Suprapubic skin (tissue), 3 donors: ENCODE measurements at regions not wholly inside any gene's neighbourhood (a gene's known extent, or its start where the extent isn't known, plus 50 kb on each side); places are given as distances from the start of the nearest gene placed in this dataset.

Experiments
- POLR2AphosphoS5 ChIP-seq, 3 donors: sonication (generic); formaldehyde crosslinking; IDR thresholded peaks; one replicate each; pipeline ENCODE4 v1.6.1; 2017; ENCODE audit warnings: antibody characterized with exemption in 3 of 3
- TF ChIP-seq, protein P1 (sequence below), 2 donors: fragments of 200-600 bp in 1 of 2; fragments of 450-650 bp in 1 of 2; sonication (generic) in 1 of 2; IDR thresholded peaks; one replicate each; pipeline ENCODE4 v1.5.1; 2016 to 2019; ENCODE audit warnings: antibody characterized with exemption in 2 of 2, mild to moderate bottlenecking in 1 of 2, moderate library complexity in 1 of 2

GRCh38 chr9:95574866-95575553 is 58.2 kb upstream of the PTCH1 start:
- TF ChIP-seq, protein P1, sequence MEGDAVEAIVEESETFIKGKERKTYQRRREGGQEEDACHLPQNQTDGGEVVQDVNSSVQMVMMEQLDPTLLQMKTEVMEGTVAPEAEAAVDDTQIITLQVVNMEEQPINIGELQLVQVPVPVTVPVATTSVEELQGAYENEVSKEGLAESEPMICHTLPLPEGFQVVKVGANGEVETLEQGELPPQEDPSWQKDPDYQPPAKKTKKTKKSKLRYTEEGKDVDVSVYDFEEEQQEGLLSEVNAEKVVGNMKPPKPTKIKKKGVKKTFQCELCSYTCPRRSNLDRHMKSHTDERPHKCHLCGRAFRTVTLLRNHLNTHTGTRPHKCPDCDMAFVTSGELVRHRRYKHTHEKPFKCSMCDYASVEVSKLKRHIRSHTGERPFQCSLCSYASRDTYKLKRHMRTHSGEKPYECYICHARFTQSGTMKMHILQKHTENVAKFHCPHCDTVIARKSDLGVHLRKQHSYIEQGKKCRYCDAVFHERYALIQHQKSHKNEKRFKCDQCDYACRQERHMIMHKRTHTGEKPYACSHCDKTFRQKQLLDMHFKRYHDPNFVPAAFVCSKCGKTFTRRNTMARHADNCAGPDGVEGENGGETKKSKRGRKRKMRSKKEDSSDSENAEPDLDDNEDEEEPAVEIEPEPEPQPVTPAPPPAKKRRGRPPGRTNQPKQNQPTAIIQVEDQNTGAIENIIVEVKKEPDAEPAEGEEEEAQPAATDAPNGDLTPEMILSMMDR (IDR thresholded peaks at IDR 0.05): no peak
- TF ChIP-seq POLR2AphosphoS5 (IDR thresholded peaks at IDR 0.05): no peak
